ENCODE measurements at regions not wholly inside any gene's neighbourhood (a gene's known extent, or its start where the extent isn't known, plus 50 kb on each side); places are given as distances from the start of the nearest gene placed in this dataset.

- DNase-seq (ENCODE audit: extremely low read depth, low read depth), result no peak
- no peak for TF ChIP-seq CTCF (IDR thresholded peaks at IDR 0.05; ENCODE audit: low read depth, low read length, missing control alignments)
- H3K4me3 ChIP-seq (replicated peaks; ENCODE audit: low read depth, low read length), result no peak overlapping the region
These were observed 620.1 kb upstream of the ADAMTS5 start for GRCh38 chr21:27586986-27587385.

- DNase-seq (ENCODE audit: extremely low read depth, low read depth), result no peak
- no peak for TF ChIP-seq CTCF (IDR thresholded peaks at IDR 0.05; ENCODE audit: low read depth, low read length, missing control alignments)
- H3K4me3 ChIP-seq (replicated peaks; ENCODE audit: low read depth, low read length), result no peak overlapping the region
These were observed 619.4 kb upstream of the ADAMTS5 start for GRCh38 chr21:27586326-27586725.

GRCh38 chr21:27584256-27584655 is 617.4 kb upstream of the ADAMTS5 start:
- DNase-seq (ENCODE audit: extremely low read depth, low read depth), result no peak
- no peak overlapping the region for H3K4me3 ChIP-seq (replicated peaks; ENCODE audit: low read depth, low read length)
- TF ChIP-seq CTCF (IDR thresholded peaks at IDR 0.05; ENCODE audit: low read depth, low read length, missing control alignments), result no peak

GRCh38 chr21:27582948-27583430 is 616.1 kb upstream of the ADAMTS5 start:
- no peak for DNase-seq (ENCODE audit: extremely low read depth, low read depth)
- TF ChIP-seq CTCF (IDR thresholded peaks at IDR 0.05; ENCODE audit: low read depth, low read length, missing control alignments), result no peak
- no peak overlapping the region for H3K4me3 ChIP-seq (replicated peaks; ENCODE audit: low read depth, low read length)

GRCh38 chr21:27582246-27582947 is 615.5 kb upstream of the ADAMTS5 start:
- no peak overlapping the region for H3K4me3 ChIP-seq (replicated peaks; ENCODE audit: low read depth, low read length)
- TF ChIP-seq CTCF (IDR thresholded peaks at IDR 0.05; ENCODE audit: low read depth, low read length, missing control alignments), result no peak
- DNase-seq (ENCODE audit: extremely low read depth, low read depth), result no peak

GRCh38 chr21:27581168-27581567 is 614.3 kb upstream of the ADAMTS5 start:
- no peak for TF ChIP-seq CTCF (IDR thresholded peaks at IDR 0.05; ENCODE audit: low read depth, low read length, missing control alignments)
- no peak for DNase-seq (ENCODE audit: extremely low read depth, low read depth)
- no peak overlapping the region for H3K4me3 ChIP-seq (replicated peaks; ENCODE audit: low read depth, low read length)

GRCh38 chr21:27580276-27580675 is 613.4 kb upstream of the ADAMTS5 start:
- TF ChIP-seq CTCF (IDR thresholded peaks at IDR 0.05; ENCODE audit: low read depth, low read length, missing control alignments), result no peak
- no peak for DNase-seq (ENCODE audit: extremely low read depth, low read depth)
- no peak overlapping the region for H3K4me3 ChIP-seq (replicated peaks; ENCODE audit: low read depth, low read length)

Measured in HFF-Myc (cell line).